Heart left ventricle (tissue), 16 donors: ENCODE measurements at regions not wholly inside any gene's neighbourhood (a gene's known extent, or its start where the extent isn't known, plus 50 kb on each side); places are given as distances from the start of the nearest gene placed in this dataset.

Experiments used
- ATAC-seq, 4 donors: fragments of 200-7000 bp; cut with Tn5 transposase; one replicate each; pipeline ENCODE4 v1.9.1; 2020 to 2022; ENCODE audit warnings: moderate library complexity in 4 of 4, mild to moderate bottlenecking in 3 of 4, moderate number of reproducible peaks in 1 of 4
- DNase-seq, 5 donors: peaks; one replicate each; pipeline ENCODE4 v3.0.0-alpha.2; 2020
- H3K27ac ChIP-seq, 12 donors: fragments of 200-600 bp; sonication (generic) in 4 of 12; one replicate each; pipeline versions ENCODE4 v1.5.0 to v1.8.0; 2016 to 2022; ENCODE audit warnings: mild to moderate bottlenecking in 2 of 12
- H3K27me3 ChIP-seq, 9 donors: fragments of 200-600 bp; sonication (generic) in 2 of 9; one replicate each; pipeline versions ENCODE4 v1.5.1 to v1.8.0; 2016 to 2022; ENCODE audit warnings: mild to moderate bottlenecking in 3 of 9
- H3K36me3 ChIP-seq, 9 donors: fragments of 200-600 bp; sonication (generic) in 2 of 9; one replicate each; pipeline versions ENCODE4 v1.5.0 to v1.8.0; 2018 to 2022; ENCODE audit warnings: mild to moderate bottlenecking in 2 of 9
- H3K4me1 ChIP-seq, 12 donors: fragments of 200-600 bp; sonication (generic) in 4 of 12; one replicate each; pipeline versions ENCODE4 v1.5.0 to v1.8.0; 2016 to 2022; ENCODE audit warnings: mild to moderate bottlenecking in 3 of 12
- H3K4me3 ChIP-seq, 12 donors: fragments of 200-600 bp; sonication (generic) in 4 of 12; one replicate each; pipeline versions ENCODE4 v1.5.0 to v1.8.0; 2017 to 2022; ENCODE audit warnings: mild to moderate bottlenecking in 9 of 12, moderate library complexity in 4 of 12
- H3K9me3 ChIP-seq, 12 donors: fragments of 200-600 bp; sonication (generic) in 4 of 12; one replicate each; pipeline versions ENCODE4 v1.5.0 to v1.8.0; 2016 to 2022; ENCODE audit warnings: mild to moderate bottlenecking in 1 of 12
- POLR2A ChIP-seq, 2 donors: fragments of 450-650 bp; IDR thresholded peaks; one replicate each; pipeline ENCODE4 v1.6.1; 2017; ENCODE audit warnings: antibody characterized with exemption in 2 of 2, mild to moderate bottlenecking in 2 of 2, moderate library complexity in 2 of 2
- WGBS, 4 donors: extraction: QIAGEN DNeasy Blood & Tissue Kit in 2 of 4; methylation state at CpG; one replicate each; pipeline versions ENCODE4 v1.1.5 to v1.1.7; 2013 to 2018; 5-methylcytosine and 5-hydroxymethylcytosine counted together
- intact Hi-C, 10 donors: fragments of 100-400 bp; cut with DNase I; formaldehyde crosslinking; loops; one replicate each; pipeline versions ENCODE4 v1.11.1 to v1.14.2; 2022
- TF ChIP-seq, protein P1 (sequence below), 12 donors: fragments of 200-600 bp; sonication (generic) in 4 of 12; IDR thresholded peaks; one replicate each; pipeline versions ENCODE4 v1.5.0 to v1.8.0; 2018 to 2022; ENCODE audit warnings: antibody characterized with exemption in 12 of 12, mild to moderate bottlenecking in 5 of 12
- donor health status: ischemic (EF 13 %, LVEDD 7.1; RV severe dilation, severe dysfunction).
- donor health status: healthy with polysubstance abuse.
- donor health status: DM: no; HTN: yes; CAD: no.
- donor health status: DM: no; HTN: no; CAD: no.
- donor health status: ischemic (EF 25% LVEDD 6.9; RV normal size, moderate dysfunction).
- donor health status: ischemic (EF 25% LVEDD 5.7; RV mildly dilated, moderate dysfunction).
- donor health status: healthy.
- donor health status: DM: yes; HTN: yes; CAD: no.
- donor health status: ischemic (EF 35%, LVEDD 5.7; RV mildly dilated, moderate dysfunction).
- donor health status: nonischemic (EF 11% LVEDD 7.7; RV severe dilation, severe dysfunction).
- donor health status: DM: yes; HTN: yes; CAD: no.
- donor health status: PGD.
- donor health status: ischemic (EF 29% LVEDD 5.4; RV normal size, mild dysfunction).
- donor health status: nonischemic (EF 23%, LVEDD 6.1; RV moderate dilation, normal function).

DNA sequence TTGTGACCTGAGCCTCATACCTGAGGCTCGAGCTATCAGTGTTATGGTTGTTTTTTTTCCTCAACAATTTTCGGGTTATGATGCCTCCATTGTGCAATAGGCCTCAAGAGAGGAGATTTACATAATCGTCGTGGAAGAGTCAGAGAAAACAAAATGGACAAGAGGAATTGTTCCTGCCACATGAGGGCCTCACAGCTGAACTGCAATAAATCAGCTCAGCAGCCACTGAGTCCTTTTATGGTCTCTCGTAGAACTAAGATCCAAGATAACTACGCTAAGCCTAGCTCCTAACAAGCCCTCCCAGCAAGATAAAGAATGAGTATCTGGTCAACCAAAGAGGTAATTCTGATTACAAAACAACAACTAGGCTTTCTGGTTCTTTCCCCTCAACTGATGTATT is 336.8 kb downstream of the WDR11 start:
- ATAC-seq: no peak
- no peaks in the 10 kb centered on the region for H3K36me3 ChIP-seq

GRCh38 chr10:121189066-121189465 is 337.9 kb downstream of the WDR11 start:
- WGBS, 4 donors: 68 to 78% (median 75%) methylated on average over 7 of the region's 7 CpGs
- H3K9me3 ChIP-seq: no peaks in the 10 kb centered on the region
- no peak for DNase-seq
- ATAC-seq: no peak
- no peak overlapping the region for H3K4me3 ChIP-seq
- H3K4me1 ChIP-seq: no peaks in the 10 kb centered on the region
- H3K36me3 ChIP-seq: no peaks in the 10 kb centered on the region
- H3K27me3 ChIP-seq: peaks cover 0 to 5% (median 0%) of the 10 kb centered on the region in 9 donors
- peak overlapping the region in 1 of 12 donors; percentile 57 for H3K27ac ChIP-seq
- TF ChIP-seq POLR2A (IDR thresholded peaks at IDR 0.05): no peak
- TF ChIP-seq, protein P1, sequence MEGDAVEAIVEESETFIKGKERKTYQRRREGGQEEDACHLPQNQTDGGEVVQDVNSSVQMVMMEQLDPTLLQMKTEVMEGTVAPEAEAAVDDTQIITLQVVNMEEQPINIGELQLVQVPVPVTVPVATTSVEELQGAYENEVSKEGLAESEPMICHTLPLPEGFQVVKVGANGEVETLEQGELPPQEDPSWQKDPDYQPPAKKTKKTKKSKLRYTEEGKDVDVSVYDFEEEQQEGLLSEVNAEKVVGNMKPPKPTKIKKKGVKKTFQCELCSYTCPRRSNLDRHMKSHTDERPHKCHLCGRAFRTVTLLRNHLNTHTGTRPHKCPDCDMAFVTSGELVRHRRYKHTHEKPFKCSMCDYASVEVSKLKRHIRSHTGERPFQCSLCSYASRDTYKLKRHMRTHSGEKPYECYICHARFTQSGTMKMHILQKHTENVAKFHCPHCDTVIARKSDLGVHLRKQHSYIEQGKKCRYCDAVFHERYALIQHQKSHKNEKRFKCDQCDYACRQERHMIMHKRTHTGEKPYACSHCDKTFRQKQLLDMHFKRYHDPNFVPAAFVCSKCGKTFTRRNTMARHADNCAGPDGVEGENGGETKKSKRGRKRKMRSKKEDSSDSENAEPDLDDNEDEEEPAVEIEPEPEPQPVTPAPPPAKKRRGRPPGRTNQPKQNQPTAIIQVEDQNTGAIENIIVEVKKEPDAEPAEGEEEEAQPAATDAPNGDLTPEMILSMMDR (IDR thresholded peaks at IDR 0.05): no peak
- intact Hi-C loops: no loop called here

More for the DNA sequence above, 336.8 kb downstream of the WDR11 start:
- peak overlapping the region in 1 of 12 donors; percentile 57 for H3K27ac ChIP-seq
- intact Hi-C loops: no loop called here
- WGBS, 4 donors: 32 to 52% (median 41%) methylated on average over 6 of the region's 6 CpGs
- TF ChIP-seq, protein P1 (IDR thresholded peaks at IDR 0.05): peak in 1 of 12 donors; percentile 5
- no peak for TF ChIP-seq POLR2A (IDR thresholded peaks at IDR 0.05)
- no peak overlapping the region for H3K4me3 ChIP-seq
- H3K4me1 ChIP-seq: no peaks in the 10 kb centered on the region
- H3K27me3 ChIP-seq: peaks cover 0 to 5% (median 0%) of the 10 kb centered on the region in 9 donors
- H3K9me3 ChIP-seq: no peaks in the 10 kb centered on the region
- no peak for DNase-seq

- H3K4me3 ChIP-seq: no peak overlapping the region
- TF ChIP-seq POLR2A (IDR thresholded peaks at IDR 0.05): no peak
- TF ChIP-seq, protein P1 (IDR thresholded peaks at IDR 0.05): no peak
- H3K4me1 ChIP-seq: no peaks in the 10 kb centered on the region
- H3K27me3 ChIP-seq: no peaks in the 10 kb centered on the region
- 67 to 71% (median 68%) methylated on average over 9 to 10 of the region's 10 CpGs for WGBS, 4 donors
- intact Hi-C loops: no loop called here
- DNase-seq (no peak), ATAC-seq (no peak)
- H3K27ac ChIP-seq: no peak overlapping the region
- no peaks in the 10 kb centered on the region for H3K9me3 ChIP-seq
- H3K36me3 ChIP-seq: no peaks in the 10 kb centered on the region
Observed at GRCh38 chr10:121194696-121195523, 343.7 kb downstream of the WDR11 start.

- TF ChIP-seq, protein P1 (IDR thresholded peaks at IDR 0.05): no peak
- TF ChIP-seq POLR2A (IDR thresholded peaks at IDR 0.05): no peak
- H3K4me1 ChIP-seq: no peaks in the 10 kb centered on the region
- no peaks in the 10 kb centered on the region for H3K27me3 ChIP-seq
- H3K27ac ChIP-seq: no peak overlapping the region
- no peaks in the 10 kb centered on the region for H3K36me3 ChIP-seq
- intact Hi-C loops: no loop called here
- H3K4me3 ChIP-seq: no peak overlapping the region
- DNase-seq: no peak
- ATAC-seq: no peak
- H3K9me3 ChIP-seq: no peaks in the 10 kb centered on the region
- 57 to 61% (median 59%) methylated on average over 8 of the region's 8 CpGs for WGBS, 4 donors
Observed at GRCh38 chr10:121195524-121195910, 344.4 kb downstream of the WDR11 start.
